ENCODE measurements at regions not wholly inside any gene's neighbourhood (a gene's known extent, or its start where the extent isn't known, plus 50 kb on each side); places are given as distances from the start of the nearest gene placed in this dataset.

DNA sequence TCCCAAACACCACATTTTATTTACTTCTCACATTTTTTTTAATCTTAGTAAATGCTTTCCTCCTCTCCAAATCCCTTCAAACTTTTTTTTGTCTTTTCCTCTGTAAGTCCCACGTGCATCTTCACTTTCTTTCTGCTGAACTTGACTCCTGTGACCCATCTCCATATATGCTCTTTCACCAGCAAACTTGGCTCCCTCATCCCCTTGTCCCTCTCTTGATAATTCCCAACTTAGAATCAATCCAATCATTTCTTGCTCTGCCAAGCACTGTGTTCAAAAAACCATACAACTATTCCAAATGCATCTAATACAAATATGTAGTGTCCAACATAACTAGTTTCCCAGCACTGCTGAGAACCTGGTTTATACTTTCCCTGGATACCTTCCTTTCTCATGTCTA is 519.4 kb downstream of the HDGFL1 start:
- Histone ChIP-seq H4K91ac (ENCODE audit: insufficient read depth, low read depth, low read length) (no peak overlapping the region), H3K79me1 (ENCODE audit: low read depth in 1 of 2, low read length in 2 of 2) (no peaks in the 10 kb centered on the region), H3K9me3 (ENCODE audit: control insufficient read depth, insufficient read depth, low read length) (no peaks in the 10 kb centered on the region), H3K27me3 (ENCODE audit: control insufficient read depth, insufficient read depth, low read length) (no peaks in the 10 kb centered on the region), H4K20me1 (ENCODE audit: insufficient read depth, low read length) (no peaks in the 10 kb centered on the region), H2BK5ac (ENCODE audit: low read depth, low read length, poor library complexity, severe bottlenecking) (no peak overlapping the region), H2BK120ac (ENCODE audit: low read depth, low read length) (no peak overlapping the region), H3K4me1 (ENCODE audit: control insufficient read depth, insufficient read depth, low read length) (no peaks in the 10 kb centered on the region), H2AFZ (replicated peaks; ENCODE audit: low read length, poor library complexity) (no peak overlapping the region), H3K27ac (ENCODE audit: insufficient read depth, low read length) (no peak overlapping the region), H3K14ac (replicated peaks; ENCODE audit: low read depth, low read length) (no peak overlapping the region), H2BK20ac (ENCODE audit: low read depth, low read length) (no peak overlapping the region), H2AK5ac (ENCODE audit: low read depth, low read length) (no peak overlapping the region), H3K9ac (ENCODE audit: low read depth, low read length) (no peak overlapping the region), H4K8ac (ENCODE audit: low read depth in 2 of 2, low read length in 2 of 2) (no peak overlapping the region), H3K9me1 (ENCODE audit: insufficient read depth, low read length) (no peaks in the 10 kb centered on the region), H3K56ac (ENCODE audit: extremely low read depth, insufficient read depth, low read length) (no peak overlapping the region), H3K4me2 (ENCODE audit: low read depth, low read length) (no peak overlapping the region), H3K36me3 (ENCODE audit: control insufficient read depth, insufficient read depth, low read length) (no peaks in the 10 kb centered on the region), H2BK15ac (ENCODE audit: low read depth, low read length) (no peak overlapping the region), H4K5ac (ENCODE audit: low read depth, low read length) (no peak overlapping the region), H3K4ac (ENCODE audit: low read depth, low read length) (no peak overlapping the region), H2AK9ac (replicated peaks; ENCODE audit: low read depth, low read length, poor library complexity) (no peak overlapping the region), H3K18ac (ENCODE audit: low read depth, low read length) (no peak overlapping the region), H3K23ac (ENCODE audit: low read depth, low read length) (no peak overlapping the region), H3K4me3 (ENCODE audit: insufficient read depth, low read depth, low read length) (no peak overlapping the region)
- intact Hi-C loops (cut with micrococcal nuclease) (no loop called here), in situ Hi-C loops (cut with MboI; ENCODE audit: low sequenced_read_pairs) (no loop called here), dilution Hi-C loops (cut with HindIII; ENCODE audit: low sequenced_read_pairs, unreplicated experiment) (no loop called here)
- ATAC-seq (ENCODE audit: low read depth) (no peak), DNase-seq (no peak)
- TF ChIP-seq, protein P1, sequence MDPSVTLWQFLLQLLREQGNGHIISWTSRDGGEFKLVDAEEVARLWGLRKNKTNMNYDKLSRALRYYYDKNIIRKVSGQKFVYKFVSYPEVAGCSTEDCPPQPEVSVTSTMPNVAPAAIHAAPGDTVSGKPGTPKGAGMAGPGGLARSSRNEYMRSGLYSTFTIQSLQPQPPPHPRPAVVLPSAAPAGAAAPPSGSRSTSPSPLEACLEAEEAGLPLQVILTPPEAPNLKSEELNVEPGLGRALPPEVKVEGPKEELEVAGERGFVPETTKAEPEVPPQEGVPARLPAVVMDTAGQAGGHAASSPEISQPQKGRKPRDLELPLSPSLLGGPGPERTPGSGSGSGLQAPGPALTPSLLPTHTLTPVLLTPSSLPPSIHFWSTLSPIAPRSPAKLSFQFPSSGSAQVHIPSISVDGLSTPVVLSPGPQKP (IDR thresholded peaks at IDR 0.05; ENCODE audit: borderline replicate concordance, low read depth, low read length) = no peak
- TF ChIP-seq CHD1 (IDR thresholded peaks at IDR 0.05; ENCODE audit: low read depth, low read length) (no peak), NFE2L2 (IDR thresholded peaks at IDR 0.05; ENCODE audit: low read depth, low read length) (no peak), BHLHE40 (IDR thresholded peaks at IDR 0.05; ENCODE audit: low read depth, low read length) (no peak), MXI1 (IDR thresholded peaks at IDR 0.05; ENCODE audit: borderline replicate concordance, low read depth, low read length) (no peak), FOS (IDR thresholded peaks at IDR 0.05; ENCODE audit: low read depth, low read length) (no peak), MAFK (IDR thresholded peaks at IDR 0.05; ENCODE audit: low read depth, low read length) (no peak), CEBPB (IDR thresholded peaks at IDR 0.05; ENCODE audit: low read depth, low read length) (no peak), RFX5 (IDR thresholded peaks at IDR 0.05; ENCODE audit: low read depth, low read length) (no peak), SMC3 (IDR thresholded peaks at IDR 0.05; ENCODE audit: low read depth, low read length) (no peak), POLR2A (IDR thresholded peaks at IDR 0.05; ENCODE audit: low read depth, low read length) (no peak), MAZ (IDR thresholded peaks at IDR 0.05; ENCODE audit: borderline replicate concordance, low read depth, low read length) (no peak), RCOR1 (IDR thresholded peaks at IDR 0.05; ENCODE audit: insufficient replicate concordance, low read length) (no peak), RAD21 (IDR thresholded peaks at IDR 0.05; ENCODE audit: low read length) (no peak)
- TF ChIP-seq, protein P2, sequence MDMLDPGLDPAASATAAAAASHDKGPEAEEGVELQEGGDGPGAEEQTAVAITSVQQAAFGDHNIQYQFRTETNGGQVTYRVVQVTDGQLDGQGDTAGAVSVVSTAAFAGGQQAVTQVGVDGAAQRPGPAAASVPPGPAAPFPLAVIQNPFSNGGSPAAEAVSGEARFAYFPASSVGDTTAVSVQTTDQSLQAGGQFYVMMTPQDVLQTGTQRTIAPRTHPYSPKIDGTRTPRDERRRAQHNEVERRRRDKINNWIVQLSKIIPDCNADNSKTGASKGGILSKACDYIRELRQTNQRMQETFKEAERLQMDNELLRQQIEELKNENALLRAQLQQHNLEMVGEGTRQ (IDR thresholded peaks at IDR 0.05; ENCODE audit: low read depth, low read length) = no peak
- TF ChIP-seq, protein P3, sequence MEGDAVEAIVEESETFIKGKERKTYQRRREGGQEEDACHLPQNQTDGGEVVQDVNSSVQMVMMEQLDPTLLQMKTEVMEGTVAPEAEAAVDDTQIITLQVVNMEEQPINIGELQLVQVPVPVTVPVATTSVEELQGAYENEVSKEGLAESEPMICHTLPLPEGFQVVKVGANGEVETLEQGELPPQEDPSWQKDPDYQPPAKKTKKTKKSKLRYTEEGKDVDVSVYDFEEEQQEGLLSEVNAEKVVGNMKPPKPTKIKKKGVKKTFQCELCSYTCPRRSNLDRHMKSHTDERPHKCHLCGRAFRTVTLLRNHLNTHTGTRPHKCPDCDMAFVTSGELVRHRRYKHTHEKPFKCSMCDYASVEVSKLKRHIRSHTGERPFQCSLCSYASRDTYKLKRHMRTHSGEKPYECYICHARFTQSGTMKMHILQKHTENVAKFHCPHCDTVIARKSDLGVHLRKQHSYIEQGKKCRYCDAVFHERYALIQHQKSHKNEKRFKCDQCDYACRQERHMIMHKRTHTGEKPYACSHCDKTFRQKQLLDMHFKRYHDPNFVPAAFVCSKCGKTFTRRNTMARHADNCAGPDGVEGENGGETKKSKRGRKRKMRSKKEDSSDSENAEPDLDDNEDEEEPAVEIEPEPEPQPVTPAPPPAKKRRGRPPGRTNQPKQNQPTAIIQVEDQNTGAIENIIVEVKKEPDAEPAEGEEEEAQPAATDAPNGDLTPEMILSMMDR (conservative IDR thresholded peaks at IDR 0.05; ENCODE audit: low read depth, low read length) = no peak
- 33% methylated on average over 1 of the region's 1 CpG; no CpG with 5 or more reads in 1 of the 2 experiments for WGBS, 2 experiments (ENCODE audit: extremely low coverage in 2 of 2, insufficient read length in 1 of 2)
- ChIA-PET POLR2A (ENCODE audit: unreplicated experiment) (no interaction called here), CTCF (no interaction called here)
- BruUV-seq (replicated peaks) = no TSS peak
